HG03342 (cell line): ENCODE measurements at regions not wholly inside any gene's neighbourhood (a gene's known extent, or its start where the extent isn't known, plus 50 kb on each side); places are given as distances from the start of the nearest gene placed in this dataset.
"Not testable (repeated sequence)": the region's sequence is repeated elsewhere in the genome, so short reads cannot be mapped to it uniquely, and the experiment has no call there.

Experiments
- ATAC-seq: cut with Tn5 transposase; IDR thresholded peaks from one replicate; pipeline ENCODE4 v1.9.1; 2021; ENCODE audit warnings: mild to moderate bottlenecking, moderate library complexity; ENCODE audit not compliant: unreplicated experiment

GRCh38 chr2:129833465-129833864 lies 146.0 kb upstream of the RAB6C start:
- not testable (repeated sequence) for ATAC-seq

GRCh38 chr2:129847043-129847442 lies 132.4 kb upstream of the RAB6C start:
- ATAC-seq, result no peak

- peak; percentile 88 for ATAC-seq
These were observed 129.8 kb upstream of the RAB6C start for GRCh38 chr2:129849559-129850160.

GRCh38 chr2:129857200-129857599 lies 122.3 kb upstream of the RAB6C start:
- ATAC-seq, result no peak

- no peak for ATAC-seq
These were observed 120.3 kb upstream of the RAB6C start for GRCh38 chr2:129859175-129859574.

GRCh38 chr2:129860088-129860487 lies 119.4 kb upstream of the RAB6C start:
- ATAC-seq, result no peak

GRCh38 chr2:129861666-129862288 lies 117.7 kb upstream of the RAB6C start:
- no peak for ATAC-seq

- ATAC-seq, result no peak
These were observed 116.8 kb upstream of the RAB6C start for GRCh38 chr2:129862668-129863067.

- no peak for ATAC-seq
These were observed 116.1 kb upstream of the RAB6C start for GRCh38 chr2:129863350-129863749.

GRCh38 chr2:129864719-129865118 lies 114.7 kb upstream of the RAB6C start:
- no peak for ATAC-seq

- ATAC-seq, result no peak
These were observed 113.5 kb upstream of the RAB6C start for GRCh38 chr2:129865976-129866375.

GRCh38 chr2:129866391-129866790 lies 113.1 kb upstream of the RAB6C start:
- ATAC-seq, result no peak

GRCh38 chr2:129868151-129868550 lies 111.3 kb upstream of the RAB6C start:
- no peak for ATAC-seq

- ATAC-seq, result no peak
These were observed 108.7 kb upstream of the RAB6C start for GRCh38 chr2:129870685-129871241.

GRCh38 chr2:129872446-129872845 lies 107.0 kb upstream of the RAB6C start:
- no peak for ATAC-seq

- ATAC-seq, result no peak
These were observed 102.9 kb upstream of the RAB6C start for GRCh38 chr2:129876541-129876940.

GRCh38 chr2:129877289-129877741 lies 102.2 kb upstream of the RAB6C start:
- ATAC-seq, result peak; percentile 75

GRCh38 chr2:129877795-129878775 lies 101.4 kb upstream of the RAB6C start:
- ATAC-seq, result no peak

GRCh38 chr2:129879614-129880180 lies 99.8 kb upstream of the RAB6C start:
- ATAC-seq, result no peak

GRCh38 chr2:129880309-129880708 lies 99.2 kb upstream of the RAB6C start:
- ATAC-seq, result no peak

GRCh38 chr2:129880971-129881370 lies 98.5 kb upstream of the RAB6C start:
- no peak for ATAC-seq
